Mucosa of descending colon (tissue), 3 donors: ENCODE measurements at regions not wholly inside any gene's neighbourhood (a gene's known extent, or its start where the extent isn't known, plus 50 kb on each side); places are given as distances from the start of the nearest gene placed in this dataset.
A peak's percentile ranks its signal among the peaks of the same experiment; 100 is the strongest.

Experiments
- ATAC-seq: fragments of 200-7000 bp; cut with Tn5 transposase; one replicate; pipeline ENCODE4 v1.9.1; 2020; ENCODE audit warnings: mild to moderate bottlenecking, moderate library complexity
- DNase-seq, 3 donors: peaks; one replicate each; pipeline ENCODE4 v3.0.0-alpha.2; 2020
- H3K36me3 ChIP-seq: fragments of 200-600 bp; one replicate; pipeline ENCODE4 v1.8.0; 2021; ENCODE audit warnings: low read depth, mild to moderate bottlenecking
- H3K4me1 ChIP-seq: fragments of 200-600 bp; one replicate; pipeline ENCODE4 v1.8.0; 2021; ENCODE audit warnings: low read depth, mild to moderate bottlenecking
- H3K4me3 ChIP-seq: fragments of 200-600 bp; one replicate; pipeline ENCODE4 v1.8.0; 2021; ENCODE audit warnings: mild to moderate bottlenecking
- H3K9me3 ChIP-seq: fragments of 200-600 bp; one replicate; pipeline ENCODE4 v1.8.0; 2021; ENCODE audit warnings: mild to moderate bottlenecking
- intact Hi-C, 2 donors: fragments of 100-400 bp; cut with DNase I in 1 of 2; cut with micrococcal nuclease in 1 of 2; formaldehyde crosslinking; loops; one replicate each; pipeline versions ENCODE4 v1.11.0 to v1.11.1; 2022; cut with DNase I, micrococcal nuclease
- TF ChIP-seq, protein P1 (sequence below): fragments of 200-600 bp; IDR thresholded peaks from one replicate; pipeline ENCODE4 v1.8.0; 2022; ENCODE audit warnings: antibody characterized with exemption, mild to moderate bottlenecking
- donor health status: DM: no; HTN: no; CAD: no; lungs with moderate emphysema.
- donor health status: DM: no; HTN: no; CAD: no.
- donor health status: DM: no; HTN: yes; CAD: no.

DNA sequence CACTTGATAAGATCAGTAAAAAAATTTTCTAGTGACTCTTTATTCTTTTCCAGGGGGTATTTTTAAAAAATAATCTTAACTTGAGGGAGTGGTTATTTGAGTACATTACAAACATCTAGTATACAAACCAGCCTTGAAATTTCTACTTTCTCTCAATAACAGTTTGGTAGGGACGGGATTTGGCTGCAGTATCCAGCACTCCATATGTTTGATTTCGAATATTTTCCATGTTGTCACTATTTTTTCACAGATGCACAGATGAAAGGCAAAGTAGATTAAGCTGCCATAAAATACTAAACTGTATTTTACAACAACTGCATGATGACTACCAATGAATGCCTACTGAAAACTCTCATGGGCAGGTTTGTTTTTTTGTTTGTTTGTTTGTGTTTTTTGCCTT is 225.0 kb downstream of the COX7B2 start:
- Histone ChIP-seq H3K4me1 (no peaks in the 10 kb centered on the region), H3K9me3 (no peaks in the 10 kb centered on the region), H3K4me3 (no peak overlapping the region), H3K36me3 (no peaks in the 10 kb centered on the region)
- ATAC-seq (no peak), DNase-seq (no peak)
- TF ChIP-seq, protein P1, sequence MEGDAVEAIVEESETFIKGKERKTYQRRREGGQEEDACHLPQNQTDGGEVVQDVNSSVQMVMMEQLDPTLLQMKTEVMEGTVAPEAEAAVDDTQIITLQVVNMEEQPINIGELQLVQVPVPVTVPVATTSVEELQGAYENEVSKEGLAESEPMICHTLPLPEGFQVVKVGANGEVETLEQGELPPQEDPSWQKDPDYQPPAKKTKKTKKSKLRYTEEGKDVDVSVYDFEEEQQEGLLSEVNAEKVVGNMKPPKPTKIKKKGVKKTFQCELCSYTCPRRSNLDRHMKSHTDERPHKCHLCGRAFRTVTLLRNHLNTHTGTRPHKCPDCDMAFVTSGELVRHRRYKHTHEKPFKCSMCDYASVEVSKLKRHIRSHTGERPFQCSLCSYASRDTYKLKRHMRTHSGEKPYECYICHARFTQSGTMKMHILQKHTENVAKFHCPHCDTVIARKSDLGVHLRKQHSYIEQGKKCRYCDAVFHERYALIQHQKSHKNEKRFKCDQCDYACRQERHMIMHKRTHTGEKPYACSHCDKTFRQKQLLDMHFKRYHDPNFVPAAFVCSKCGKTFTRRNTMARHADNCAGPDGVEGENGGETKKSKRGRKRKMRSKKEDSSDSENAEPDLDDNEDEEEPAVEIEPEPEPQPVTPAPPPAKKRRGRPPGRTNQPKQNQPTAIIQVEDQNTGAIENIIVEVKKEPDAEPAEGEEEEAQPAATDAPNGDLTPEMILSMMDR = no peak
- intact Hi-C loops = no loop called here

DNA sequence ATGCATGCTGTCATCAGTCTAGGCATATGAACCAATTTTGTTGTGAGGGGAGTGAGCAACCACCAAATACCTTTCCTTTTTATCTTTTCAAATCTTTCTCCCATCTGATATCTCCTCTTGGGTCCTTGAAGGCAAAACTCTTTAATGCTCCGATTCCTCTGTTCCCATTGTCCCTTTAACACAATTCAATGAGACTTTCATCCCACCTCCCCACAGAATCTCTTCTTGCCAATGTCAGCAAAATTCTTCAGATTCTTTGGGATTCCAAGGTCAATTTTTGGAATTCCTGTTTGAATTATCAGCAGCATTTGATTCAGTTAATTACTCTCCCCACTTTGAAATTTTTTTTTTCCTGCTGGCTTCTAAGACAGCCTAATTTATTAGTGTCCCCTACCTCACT is 232.7 kb downstream of the COX7B2 start:
- no peak for ATAC-seq
- no peak for DNase-seq
- TF ChIP-seq, protein P1 = no peak
- Histone ChIP-seq H3K9me3 (no peaks in the 10 kb centered on the region), H3K4me1 (no peaks in the 10 kb centered on the region), H3K36me3 (no peaks in the 10 kb centered on the region), H3K4me3 (no peak overlapping the region)
- intact Hi-C loops = no loop called here

DNA sequence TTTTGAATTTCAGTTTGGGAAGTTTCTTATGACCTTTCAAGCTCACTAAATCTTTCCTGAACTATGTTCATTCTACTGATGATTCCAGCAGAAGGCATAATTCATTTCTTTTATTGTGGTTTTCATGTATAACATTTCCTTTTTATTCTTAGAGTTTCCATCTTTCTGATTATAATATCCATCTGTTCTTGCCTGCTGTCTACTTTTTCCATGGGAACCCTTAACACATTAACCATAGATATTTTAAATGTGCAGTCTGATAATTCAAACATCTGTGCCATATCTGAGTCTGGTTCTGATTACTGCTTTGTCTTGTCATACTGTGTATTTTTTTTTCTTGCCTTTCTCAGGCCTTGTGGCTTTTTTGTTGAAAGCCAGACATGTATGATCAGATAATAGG is 234.7 kb downstream of the COX7B2 start:
- TF ChIP-seq, protein P1 = no peak
- no peak for DNase-seq
- Histone ChIP-seq H3K36me3 (no peaks in the 10 kb centered on the region), H3K4me3 (no peak overlapping the region), H3K4me1 (no peaks in the 10 kb centered on the region), H3K9me3 (no peaks in the 10 kb centered on the region)
- ATAC-seq = no peak
- intact Hi-C loops = no loop called here

DNA sequence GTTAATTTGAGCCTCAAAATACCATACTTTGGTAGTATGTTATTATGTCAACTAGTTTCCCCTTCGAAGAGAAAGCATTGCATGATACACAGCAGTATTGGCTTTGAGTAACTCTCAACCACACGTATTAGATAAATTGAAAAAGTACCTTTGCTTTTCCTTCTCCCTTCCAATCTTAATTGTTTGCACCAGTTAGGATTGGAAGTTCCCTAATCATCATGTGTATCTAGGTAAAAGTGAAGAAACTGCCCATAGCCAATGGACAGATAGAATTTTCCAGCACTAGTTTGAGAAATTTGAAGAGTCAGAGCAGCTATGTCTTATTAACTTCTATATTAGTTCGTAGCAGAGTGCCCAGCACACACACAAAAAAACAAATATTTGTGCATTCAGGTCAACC is 241.3 kb downstream of the COX7B2 start:
- Histone ChIP-seq H3K4me3 (no peak overlapping the region), H3K4me1 (no peaks in the 10 kb centered on the region), H3K36me3 (no peaks in the 10 kb centered on the region), H3K9me3 (no peaks in the 10 kb centered on the region)
- DNase-seq (no peak), ATAC-seq (no peak)
- TF ChIP-seq, protein P1 = no peak
- intact Hi-C loops = no loop called here

DNA sequence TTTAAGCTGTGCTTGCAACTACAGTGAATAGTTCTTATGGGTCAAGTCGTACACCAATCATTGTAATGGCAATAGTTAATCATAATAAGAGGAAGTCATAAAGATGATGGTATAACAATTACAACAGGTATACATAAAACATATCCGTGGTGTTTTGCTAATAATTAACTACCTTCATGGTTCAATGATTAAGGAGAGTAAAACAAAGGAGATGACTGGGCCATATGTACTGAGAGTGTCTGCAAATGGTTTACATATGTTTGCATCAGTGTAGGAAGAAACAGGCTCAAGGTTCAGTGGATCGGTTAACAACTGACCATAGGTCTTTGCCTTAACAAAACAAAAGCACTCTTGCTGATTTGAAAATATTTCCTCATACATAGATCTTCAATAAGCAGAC is 253.0 kb downstream of the COX7B2 start:
- Histone ChIP-seq H3K9me3 (no peaks in the 10 kb centered on the region), H3K4me3 (no peak overlapping the region), H3K36me3 (no peaks in the 10 kb centered on the region), H3K4me1 (peaks cover 7% of the 10 kb centered on the region)
- DNase-seq (no peak), ATAC-seq (peak; percentile 94)
- TF ChIP-seq, protein P1 = no peak
- intact Hi-C loops = no loop called here

DNA sequence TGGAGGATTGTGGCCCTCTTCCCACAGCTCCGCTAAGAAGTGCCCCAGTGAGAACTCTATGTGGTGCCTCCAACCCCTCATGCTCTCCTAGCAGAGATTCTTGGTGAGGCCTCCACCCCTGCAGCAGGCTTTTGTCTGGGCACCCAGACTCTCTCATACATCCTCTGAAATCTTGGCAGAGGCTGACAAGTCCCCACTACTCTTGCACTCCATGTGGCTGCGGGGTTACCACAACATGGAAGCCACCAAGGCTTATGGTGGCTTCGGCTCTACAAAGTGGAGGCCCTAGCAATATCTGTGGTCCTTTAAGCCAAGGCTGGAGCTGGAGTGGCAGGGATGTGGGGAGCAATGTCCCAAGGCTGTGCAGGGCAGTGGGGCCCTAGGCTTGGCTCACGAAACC is 255.2 kb downstream of the COX7B2 start:
- ATAC-seq (no peak), DNase-seq (no peak)
- Histone ChIP-seq H3K4me3 (no peak overlapping the region), H3K36me3 (no peaks in the 10 kb centered on the region), H3K9me3 (no peaks in the 10 kb centered on the region), H3K4me1 (peaks cover 7% of the 10 kb centered on the region)
- intact Hi-C loops = no loop called here
- TF ChIP-seq, protein P1 = no peak
